AG20443 (cell line): ENCODE measurements at regions not wholly inside any gene's neighbourhood (a gene's known extent, or its start where the extent isn't known, plus 50 kb on each side); places are given as distances from the start of the nearest gene placed in this dataset.
"Not testable (repeated sequence)": the region's sequence is repeated elsewhere in the genome, so short reads cannot be mapped to it uniquely, and the experiment has no call there.

ENCODE experiments used
- DNase-seq: peaks from one replicate; pipeline ENCODE4 v3.0.0; 2012; ENCODE audit warnings: low spot score, mixed read lengths

DNA sequence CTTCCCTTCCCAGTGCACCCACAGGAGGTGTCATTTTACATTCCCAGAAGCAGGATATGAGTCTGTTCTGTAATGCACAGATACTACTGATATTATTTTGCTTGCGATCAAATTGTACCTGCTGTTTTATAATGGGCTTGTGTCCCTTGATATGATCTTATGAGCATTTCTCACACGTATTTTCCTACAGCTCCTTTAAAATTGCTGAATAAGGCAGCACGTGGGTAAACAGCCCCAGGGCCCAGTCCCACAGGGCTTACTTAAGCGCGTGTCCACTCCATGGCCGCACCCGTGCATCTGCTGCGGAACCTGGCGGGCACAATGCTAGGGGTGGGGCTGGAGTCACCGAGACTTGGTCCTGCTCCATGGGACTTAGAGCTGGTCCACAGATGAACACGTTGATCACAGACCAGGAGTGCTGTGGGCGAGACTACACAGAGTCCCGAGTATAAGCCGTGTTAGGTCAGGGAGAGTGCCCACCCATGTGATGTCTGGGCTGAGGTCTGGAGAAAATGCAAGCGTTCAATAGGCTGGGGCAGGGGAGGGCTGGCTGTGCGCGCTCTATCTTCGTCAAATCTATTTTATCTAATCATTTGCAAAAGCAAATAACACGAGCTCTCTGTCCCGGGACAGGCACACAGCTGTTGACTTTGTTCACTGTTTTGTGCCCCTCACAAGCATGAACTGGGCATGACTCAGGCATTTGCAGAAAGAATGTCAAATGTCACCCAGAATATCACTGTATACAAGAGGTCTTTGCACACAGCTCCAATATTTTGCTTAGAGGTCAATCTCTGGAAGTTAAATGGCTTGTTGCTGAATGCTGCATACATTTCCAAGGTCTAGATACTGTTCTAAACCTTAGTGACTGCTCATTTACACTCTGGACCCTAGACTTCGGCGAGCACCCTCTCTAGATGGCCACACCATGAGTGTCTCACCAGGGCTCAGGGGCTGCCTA is 119.3 kb downstream of the CRYAA start:
- DNase-seq, result no peak

DNA sequence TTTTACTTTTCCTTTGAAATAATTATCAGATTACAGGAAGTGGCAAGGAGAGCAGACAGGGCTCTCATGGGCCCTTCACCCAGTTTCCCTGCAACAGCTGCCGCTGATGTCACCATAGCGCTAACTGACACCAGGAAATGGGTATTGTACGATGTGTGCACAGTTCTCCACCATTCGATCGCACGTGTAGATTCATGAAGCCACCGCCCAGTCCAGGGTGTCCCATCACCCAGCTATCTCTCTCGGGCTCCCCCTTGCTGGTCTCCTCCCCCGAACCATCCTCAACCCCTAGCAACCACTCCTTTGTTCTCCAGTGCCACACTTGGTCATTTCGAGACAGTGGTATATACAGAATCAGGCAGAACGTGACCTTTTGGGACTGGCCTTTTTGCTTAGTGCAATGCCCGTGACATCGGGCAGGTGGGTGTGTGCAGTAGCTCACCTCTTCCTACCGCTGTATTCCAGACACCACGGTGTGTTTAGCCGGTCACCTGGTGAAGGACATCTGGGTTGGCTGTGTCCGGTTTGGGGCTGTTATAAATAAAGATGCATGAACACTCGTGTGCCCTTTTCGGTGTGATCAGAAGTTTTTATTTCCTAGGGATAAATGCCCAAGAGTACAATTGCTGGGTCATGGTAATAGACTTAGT is 118.4 kb downstream of the CRYAA start:
- DNase-seq, result no peak

DNA sequence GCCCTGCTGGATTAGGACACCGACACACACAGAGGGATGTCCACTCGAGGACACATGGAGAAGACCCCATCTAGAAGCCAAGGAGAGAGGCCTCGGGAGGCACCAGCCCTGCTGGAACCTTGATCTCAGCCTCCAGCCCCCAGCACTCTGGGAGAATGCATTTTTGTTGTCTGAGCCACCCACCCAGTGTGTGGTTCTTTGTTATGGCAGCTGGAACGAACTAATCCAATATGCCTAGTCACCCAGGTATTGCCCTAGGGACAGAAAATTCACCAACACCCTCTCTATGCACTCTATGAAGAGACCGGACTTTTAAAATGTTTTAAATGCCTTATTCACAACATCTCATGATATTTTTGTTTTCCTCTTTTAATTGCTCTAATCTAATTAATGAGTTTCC is 117.4 kb downstream of the CRYAA start:
- no peak for DNase-seq

DNA sequence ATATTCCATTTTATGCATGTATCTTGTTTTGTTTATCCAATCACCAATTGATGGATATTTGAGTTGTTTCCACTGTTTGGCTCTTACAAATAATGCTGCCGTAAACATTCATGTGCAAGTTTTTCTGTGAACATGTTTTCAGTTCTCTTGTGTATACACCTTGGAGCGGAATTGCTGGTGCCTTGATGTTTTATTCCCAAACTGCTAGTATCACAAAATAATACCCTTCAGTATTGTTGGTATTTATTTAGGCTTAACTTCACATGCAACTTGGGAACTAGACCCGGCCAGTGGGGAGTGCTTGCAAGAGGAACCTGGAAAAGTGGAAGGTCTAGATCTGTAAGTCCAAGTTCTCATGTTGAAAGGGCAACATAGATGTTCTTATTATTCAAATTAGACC is 115.9 kb downstream of the CRYAA start:
- no peak for DNase-seq

DNA sequence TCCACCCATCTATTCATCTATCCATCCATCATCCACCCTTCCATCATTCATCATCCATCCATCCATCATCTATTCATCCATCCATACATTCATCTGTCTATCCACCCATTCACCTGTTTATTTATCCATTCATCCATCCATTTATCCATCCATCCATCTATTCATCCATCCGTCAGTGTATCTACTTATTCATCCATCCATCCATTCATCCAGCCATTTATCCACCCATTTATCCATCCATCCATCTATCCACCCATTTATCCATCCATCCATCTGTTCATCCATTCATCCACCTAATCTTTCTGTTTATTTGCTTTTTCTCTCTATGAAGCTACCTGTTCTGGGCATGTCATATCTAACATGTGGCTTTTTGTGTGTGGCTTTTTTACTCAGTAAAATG is 115.4 kb downstream of the CRYAA start:
- no peak for DNase-seq

DNA sequence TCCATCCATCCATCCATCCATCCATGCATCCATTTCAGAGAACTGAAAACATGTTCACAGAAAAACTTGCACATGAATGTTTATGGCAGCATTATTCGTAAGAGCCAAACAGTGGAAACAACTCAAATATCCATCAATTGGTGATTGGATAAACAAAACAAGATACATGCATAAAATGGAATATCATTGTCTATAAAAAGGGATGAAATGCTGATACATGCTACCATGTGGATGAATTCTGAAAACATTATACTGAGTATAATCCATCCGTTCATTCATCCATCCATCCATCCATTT is 115.1 kb downstream of the CRYAA start:
- DNase-seq, result not testable (repeated sequence)

DNA sequence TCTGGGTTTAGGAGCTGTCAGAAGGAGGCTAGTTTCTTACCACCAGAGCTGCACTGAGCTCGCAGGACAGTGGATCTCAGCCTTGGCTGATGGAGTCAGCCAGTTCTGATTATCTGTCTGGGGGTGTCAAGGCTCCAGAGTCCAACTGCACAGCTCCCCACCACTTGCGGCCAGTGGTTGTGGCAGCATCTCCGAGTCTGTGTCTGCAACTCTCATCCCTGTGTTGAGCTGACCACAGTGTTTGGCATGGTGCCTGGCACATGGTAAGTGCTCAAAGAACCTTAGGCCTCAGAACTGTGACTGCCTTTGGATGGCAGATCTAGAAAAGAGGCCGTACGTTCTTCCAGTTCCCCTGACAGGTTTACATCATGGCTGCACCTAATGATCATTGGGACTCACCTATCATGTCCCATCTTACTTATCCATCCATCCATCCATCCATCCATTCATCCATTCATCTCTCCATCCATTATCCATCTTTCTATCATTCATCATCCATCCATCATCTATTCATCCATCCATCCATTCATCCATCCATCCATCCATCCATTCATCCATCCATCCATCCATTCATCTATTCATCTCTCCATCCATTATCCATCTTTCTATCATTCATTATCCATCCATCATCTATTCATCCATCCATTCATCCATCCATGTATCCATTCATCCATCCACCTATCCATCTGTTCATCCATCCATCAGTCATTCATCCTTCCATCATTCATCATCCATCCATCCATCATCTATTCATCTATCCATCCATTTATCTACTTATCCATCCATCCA is 114.5 kb downstream of the CRYAA start:
- no peak for DNase-seq

DNA sequence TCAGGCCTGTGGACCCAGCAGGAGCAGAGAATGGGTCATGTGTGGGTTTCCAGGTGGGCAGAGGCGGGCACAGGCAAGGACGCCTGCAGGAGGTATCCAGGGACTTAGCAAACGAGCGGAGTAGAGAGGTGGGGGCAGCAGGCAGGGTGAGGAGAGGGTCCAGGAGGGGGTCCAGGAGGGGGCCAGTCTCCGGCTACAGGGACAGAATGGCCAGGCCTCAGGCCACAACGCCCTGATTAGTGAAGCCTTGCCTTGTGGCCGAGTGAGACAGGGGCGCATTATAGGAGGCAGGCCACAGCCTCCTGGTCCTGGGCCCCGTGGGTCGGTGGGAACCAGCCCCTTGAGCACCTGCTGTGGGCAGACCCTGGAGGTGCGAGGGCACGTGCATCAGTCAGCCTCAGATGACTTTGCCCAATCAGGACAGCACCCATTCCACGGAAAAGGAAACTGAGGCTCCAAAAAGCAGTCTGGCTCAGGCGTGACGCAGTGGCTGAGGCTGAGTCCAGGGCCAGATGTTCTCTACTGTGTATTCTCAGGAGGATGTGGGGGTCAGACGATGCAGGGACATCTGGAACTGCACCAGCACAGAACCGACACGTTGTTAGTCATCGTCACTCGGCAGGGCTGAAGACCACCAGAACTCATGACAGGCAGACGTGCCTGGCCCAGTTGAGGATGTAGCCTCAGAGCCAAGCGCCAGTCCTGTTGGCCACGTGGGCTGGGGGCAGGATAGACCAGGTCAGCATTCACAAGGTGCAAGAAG is 113.7 kb downstream of the CRYAA start:
- DNase-seq, result no peak

DNA sequence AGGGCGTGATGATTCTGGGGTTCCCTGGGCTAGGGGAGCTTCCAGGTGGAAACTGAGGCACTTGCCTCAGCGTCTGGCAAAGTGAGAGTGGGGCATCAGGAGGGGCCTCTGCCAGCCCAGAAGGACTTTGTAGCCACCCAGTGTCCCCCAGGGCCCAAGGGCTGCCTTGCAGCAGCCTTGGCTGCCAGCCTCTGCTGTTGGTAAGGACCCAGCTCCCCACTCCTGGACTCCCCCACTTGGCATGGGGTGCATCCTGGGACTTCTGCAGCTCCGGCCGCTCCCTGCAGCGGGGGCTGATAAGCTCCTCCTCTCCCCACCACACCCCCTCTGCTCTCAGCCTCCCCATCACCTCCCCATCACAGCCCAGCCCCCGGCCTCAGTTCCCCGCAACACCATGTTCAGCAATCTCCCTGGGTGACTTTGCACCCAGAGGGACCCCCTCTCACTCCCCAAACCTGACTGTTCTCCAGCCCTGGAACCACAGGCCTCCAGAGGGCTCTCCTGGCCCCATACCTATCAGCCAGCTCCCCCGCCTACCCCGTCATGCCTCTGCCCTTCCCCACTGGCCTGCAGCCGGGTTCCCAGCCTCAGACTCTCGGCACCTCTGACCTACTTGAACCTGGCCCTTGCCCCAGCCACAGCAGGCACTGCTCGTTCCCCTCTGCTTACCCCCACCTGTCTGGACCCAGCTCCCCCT is 113.0 kb downstream of the CRYAA start:
- DNase-seq, result no peak

DNA sequence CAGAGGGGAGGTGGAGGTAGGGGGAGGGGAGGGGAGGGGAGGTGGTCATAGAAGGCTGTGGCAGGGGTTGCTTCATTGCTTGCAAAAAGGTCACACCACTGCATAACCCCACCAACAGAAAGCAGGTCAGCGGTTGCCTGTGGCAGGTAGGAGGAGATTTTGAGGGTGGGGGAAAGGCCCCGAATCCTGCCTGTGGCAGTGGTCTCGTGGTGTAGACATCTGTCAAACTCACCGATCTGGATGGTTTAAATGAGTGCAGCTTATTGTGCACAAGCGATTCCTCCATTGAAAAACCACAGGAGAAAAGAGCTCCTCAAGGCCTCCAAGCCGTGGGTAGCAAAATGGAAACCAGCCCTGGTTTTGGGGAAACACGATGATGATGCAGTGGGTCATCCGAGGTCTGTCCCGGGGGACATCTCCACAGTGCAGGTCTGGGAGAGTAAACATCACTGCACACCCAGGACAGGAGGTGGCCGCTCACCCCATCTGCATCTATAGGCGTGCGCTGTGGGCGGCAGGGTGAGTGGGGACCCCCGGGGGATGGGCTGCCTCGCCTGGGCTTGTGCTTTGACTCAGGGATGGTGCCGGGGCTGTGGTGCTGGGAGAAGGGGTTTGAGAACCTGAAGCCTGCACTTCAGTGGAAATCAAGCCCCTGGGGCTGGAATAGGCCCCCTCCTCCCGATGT is 112.3 kb downstream of the CRYAA start:
- DNase-seq, result no peak

DNA sequence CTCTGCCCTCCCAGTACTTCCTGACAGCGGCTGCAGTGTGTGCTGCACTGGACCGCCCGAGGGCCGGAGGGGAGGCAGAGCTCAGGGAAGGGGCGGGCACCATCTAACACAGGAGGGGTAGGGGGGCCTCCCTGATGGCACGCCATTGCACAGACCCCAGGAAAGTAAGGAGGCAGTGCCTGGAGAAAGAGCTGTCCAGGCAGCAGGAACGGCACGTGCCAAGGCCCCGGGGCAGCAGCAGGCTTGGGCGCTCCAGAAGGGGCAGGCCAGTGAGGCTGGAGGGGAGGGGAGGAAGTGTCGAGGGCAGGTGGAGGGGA is 110.7 kb downstream of the CRYAA start:
- no peak for DNase-seq

DNA sequence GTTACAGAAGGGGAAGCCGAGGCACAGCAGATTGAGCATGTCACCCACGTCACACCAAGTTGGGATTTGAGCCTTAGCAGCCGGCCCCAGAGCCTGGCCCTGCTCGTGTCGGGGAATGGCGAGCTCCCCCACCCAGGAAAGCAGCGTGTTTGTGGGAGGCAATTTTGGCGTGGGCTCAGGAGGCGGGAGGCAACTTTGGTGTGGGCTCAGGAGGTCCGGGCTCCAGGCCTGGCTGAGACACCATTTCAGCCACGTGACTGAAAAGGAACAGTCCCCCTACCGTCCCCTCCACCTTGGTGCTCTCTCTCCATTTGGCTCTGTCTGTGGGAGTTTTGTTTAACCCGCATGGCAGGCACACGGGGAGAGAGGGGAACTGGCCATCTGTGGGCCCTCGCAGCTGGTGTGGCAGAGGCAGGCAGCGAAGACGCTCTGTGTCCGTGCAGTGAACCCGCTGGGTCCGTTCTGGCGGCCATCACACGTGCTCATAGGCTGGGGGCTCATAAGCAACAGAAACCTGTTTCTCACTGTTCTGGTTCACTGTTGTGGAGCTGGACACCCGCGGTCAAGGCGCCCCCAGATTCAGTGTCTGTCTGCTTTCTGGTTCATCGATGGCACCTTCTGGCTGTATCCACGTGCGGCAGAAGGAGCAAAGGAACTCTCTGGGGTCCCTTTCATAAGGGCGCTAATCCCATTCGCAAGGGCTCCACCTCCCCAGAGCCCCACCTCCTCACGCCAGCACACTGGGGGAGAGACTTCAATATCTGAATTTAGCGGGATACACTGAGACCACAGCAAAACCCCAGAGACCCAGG is 110.2 kb downstream of the CRYAA start:
- DNase-seq, result no peak

DNA sequence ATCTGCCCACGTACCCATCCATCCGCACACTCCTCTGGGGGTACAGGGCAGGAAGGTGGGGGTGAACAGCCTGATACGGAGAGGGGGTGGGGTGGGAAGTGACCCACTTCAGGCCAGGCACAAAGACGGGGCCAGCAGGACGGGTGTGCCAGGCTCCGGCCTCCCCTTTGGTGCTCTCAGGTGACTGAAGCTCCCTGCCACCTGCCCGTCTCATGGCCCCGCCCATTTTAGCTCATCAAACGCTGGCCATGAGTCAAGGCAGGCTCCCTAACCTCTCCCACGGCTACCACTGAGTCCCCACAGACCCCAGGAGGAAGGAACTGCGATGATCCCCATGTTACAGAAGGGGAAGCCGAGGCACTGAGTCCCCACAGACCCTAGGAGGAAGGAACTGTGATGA is 109.6 kb downstream of the CRYAA start:
- DNase-seq, result no peak

DNA sequence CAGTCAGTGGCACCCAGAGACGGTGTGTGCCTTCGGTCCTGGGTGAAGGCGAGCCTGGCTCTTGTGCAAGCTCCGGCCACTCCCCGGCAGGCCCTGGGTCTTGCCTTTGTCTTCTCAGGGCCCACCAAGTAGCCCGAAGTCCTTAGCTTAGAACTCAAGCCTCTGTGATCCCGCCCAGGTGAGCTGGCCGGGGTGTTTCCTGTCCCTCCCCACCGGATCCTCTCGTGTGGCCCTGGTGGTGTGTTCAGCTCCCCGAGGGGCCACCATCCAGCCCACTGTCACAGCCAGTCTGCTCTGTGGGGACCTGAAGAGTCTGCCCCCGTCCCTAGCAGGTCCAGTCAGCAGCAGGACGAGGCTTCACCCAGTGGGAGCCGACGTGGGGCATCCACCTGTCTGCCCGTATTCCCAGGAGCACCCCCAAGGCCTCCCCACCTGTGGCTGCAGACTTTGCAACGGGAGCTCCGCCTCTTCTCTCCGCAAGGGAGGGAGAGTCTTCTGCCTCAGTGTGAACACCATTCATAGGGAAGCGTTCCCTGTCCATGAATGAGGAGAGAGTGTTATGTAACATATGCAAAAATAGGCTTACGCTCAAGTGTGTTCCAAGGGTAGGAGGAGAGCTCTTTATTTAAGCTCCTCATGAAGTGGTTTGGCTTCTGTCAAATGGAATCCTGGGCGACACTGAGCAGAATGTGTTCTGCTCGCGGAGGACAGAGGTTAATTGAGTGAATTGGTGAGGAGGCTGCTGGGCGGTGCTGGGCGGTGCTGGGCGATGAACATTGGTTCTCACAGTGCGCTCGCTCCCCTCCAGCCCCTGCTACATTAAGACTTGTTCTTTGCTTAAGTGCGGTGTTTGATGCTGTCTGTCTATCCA is 108.9 kb downstream of the CRYAA start:
- no peak for DNase-seq

DNA sequence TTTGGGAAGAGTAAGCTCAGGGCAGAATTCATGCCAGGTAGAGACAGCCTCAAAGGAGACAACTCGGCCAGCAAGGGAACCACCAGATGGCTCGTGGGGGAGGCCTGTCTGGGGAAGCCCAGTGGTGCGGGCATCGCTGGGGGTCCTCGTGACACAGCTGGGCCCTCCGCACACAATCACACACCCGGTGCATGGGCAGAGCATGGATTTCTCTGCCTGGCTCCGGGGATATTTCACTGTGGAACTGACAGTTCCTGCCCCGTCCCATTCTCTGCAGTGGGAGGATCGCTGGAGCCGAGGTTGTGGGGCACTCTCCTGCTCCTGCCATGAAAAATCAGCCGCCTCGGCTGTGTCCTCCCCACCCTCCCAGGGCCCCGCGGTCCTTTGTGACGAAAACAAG is 108.0 kb downstream of the CRYAA start:
- no peak for DNase-seq

DNA sequence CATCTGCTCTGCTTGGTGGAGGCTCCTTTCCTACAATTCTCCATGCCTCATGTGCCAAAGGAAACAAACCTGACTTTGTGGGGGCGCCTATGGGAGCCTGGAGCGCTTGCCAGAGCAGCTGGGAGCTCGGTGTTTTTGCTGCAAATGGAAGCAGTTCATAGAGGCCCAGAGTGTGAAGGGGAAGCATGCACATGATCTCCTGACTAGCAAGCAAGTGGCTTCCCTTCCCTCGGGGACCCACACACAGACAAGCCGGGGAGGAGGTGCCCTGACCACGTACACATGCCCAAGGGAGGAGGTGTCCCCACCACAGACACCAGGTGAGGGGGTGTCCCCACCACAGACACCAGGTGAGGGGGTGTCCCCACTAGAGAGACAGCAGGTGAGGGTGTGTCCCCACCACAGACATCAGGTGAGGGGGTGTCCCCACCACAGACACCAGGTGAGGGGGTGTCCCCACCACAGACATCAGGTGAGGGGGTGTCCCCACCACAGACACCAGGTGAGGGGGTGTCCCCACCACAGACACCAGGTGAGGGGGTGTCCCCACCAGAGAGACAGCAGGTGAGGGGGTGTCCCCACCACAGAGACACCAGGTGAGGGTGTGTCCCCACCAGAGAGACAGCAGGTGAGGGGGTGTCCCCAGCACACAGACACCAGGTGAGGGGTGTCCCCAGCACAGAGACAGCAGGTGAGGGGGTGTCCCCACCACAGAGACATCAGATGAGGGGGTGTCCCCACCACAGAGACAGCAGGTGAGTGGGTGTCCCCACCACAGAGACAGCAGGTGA is 106.8 kb downstream of the CRYAA start:
- DNase-seq, result no peak

DNA sequence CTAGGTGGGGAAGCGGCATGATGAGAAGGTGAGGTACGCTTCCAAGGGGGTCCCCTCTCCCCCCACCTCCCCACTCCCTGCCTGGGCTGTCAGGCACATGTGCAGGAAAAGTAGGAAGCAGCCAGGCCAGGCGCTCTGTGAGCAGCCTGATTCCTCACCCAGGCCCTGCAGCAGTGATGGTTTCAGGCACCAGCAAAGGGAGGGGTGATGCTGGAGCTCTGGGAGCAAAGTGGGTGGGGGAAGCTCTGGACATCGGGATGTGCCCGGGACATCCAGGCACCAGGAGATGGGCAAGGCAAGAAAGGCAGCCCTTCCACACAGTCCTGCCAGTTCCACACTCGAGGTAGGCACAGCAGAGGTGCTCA is 106.1 kb downstream of the CRYAA start:
- no peak for DNase-seq
